ENCODE measurements at regions not wholly inside any gene's neighbourhood (a gene's known extent, or its start where the extent isn't known, plus 50 kb on each side); places are given as distances from the start of the nearest gene placed in this dataset.

- TF ChIP-seq CTCF (IDR thresholded peaks at IDR 0.05) (no peak), POLR2AphosphoS5 (IDR thresholded peaks at IDR 0.05) (no peak), POLR2A (IDR thresholded peaks at IDR 0.05) (no peak)
Measured at GRCh38 chr3:36211652-36211999, 168.7 kb upstream of the STAC start.

All from upper lobe of left lung (tissue), 4 donors.